IMR-90 (cell line): ENCODE measurements at regions not wholly inside any gene's neighbourhood (a gene's known extent, or its start where the extent isn't known, plus 50 kb on each side); places are given as distances from the start of the nearest gene placed in this dataset.

Experiments used
- ATAC-seq: fragments of 200-7000 bp; cut with Tn5 transposase; 2 replicates; pipeline ENCODE4 v1.9.1; 2020; ENCODE audit warnings: low read depth, mild to moderate bottlenecking, moderate library complexity
- BruUV-seq: library from RNA; stranded (reverse); fragments of 400-500 nt; replicated peaks from 2 replicates; lab custom pipeline; 2021; lab: Mats Ljungman, UMichigan
- CTCF ChIA-PET: fragments of 300-600 bp; formaldehyde crosslinking; extraction: SDS; loops from one replicate; lab custom pipeline; 2021; ENCODE audit warnings: antibody characterized with exemption; lab: Yijun Ruan, JAX
- POLR2A ChIA-PET: fragments of 300-600 bp; sonication (Branson Sonifier 250); formaldehyde crosslinking; loops from one replicate; lab custom pipeline; 2022; ENCODE audit warnings: antibody characterized with exemption; ENCODE audit not compliant: unreplicated experiment; lab: Charles Lee
- DNase-seq: peaks from one replicate; pipeline ENCODE4 v3.0.0; 2013
- H2AFZ ChIP-seq: replicated peaks from 2 replicates; pipeline ENCODE3; 2013; ENCODE audit warnings: low read length, mild to moderate bottlenecking; ENCODE audit not compliant: poor library complexity
- H2AK5ac ChIP-seq: 2 replicates; pipeline ENCODE4 v1.6.1; 2013; ENCODE audit warnings: low read depth, low read length, inconsistent platforms
- H2AK9ac ChIP-seq: replicated peaks from 2 replicates; pipeline ENCODE3; 2013; ENCODE audit warnings: mild to moderate bottlenecking, low read depth, low read length, moderate library complexity; ENCODE audit not compliant: poor library complexity
- H2BK120ac ChIP-seq: 2 replicates; pipeline ENCODE4 v1.6.1; 2013; ENCODE audit warnings: low read depth, low read length, inconsistent platforms
- H2BK15ac ChIP-seq: 3 replicates; pipeline ENCODE4 v1.6.1; 2013; ENCODE audit warnings: low read depth, low read length, inconsistent platforms
- H2BK20ac ChIP-seq: 2 replicates; pipeline ENCODE4 v1.6.1; 2013; ENCODE audit warnings: low read depth, mild to moderate bottlenecking, inconsistent platforms, low read length, moderate library complexity
- H2BK5ac ChIP-seq: 2 replicates; pipeline ENCODE4 v1.6.1; 2013; ENCODE audit warnings: mild to moderate bottlenecking, low read depth, low read length, inconsistent platforms; ENCODE audit not compliant: poor library complexity, severe bottlenecking
- H3K14ac ChIP-seq: replicated peaks from 2 replicates; pipeline ENCODE4 v1.6.1; 2013; ENCODE audit warnings: low read depth, low read length, inconsistent platforms
- H3K18ac ChIP-seq: 2 replicates; pipeline ENCODE4 v1.6.1; 2013; ENCODE audit warnings: low read depth, low read length, control low read depth
- H3K23ac ChIP-seq: 2 replicates; pipeline ENCODE4 v1.6.1; 2013; ENCODE audit warnings: low read depth, low read length, inconsistent platforms
- H3K27ac ChIP-seq: 2 replicates; pipeline ENCODE4 v1.5.1; 2013; ENCODE audit warnings: mild to moderate bottlenecking, control low read depth, low read length; ENCODE audit not compliant: insufficient read depth
- H3K27me3 ChIP-seq: 2 replicates; pipeline ENCODE4 v1.6.1; 2013; ENCODE audit warnings: low read length; ENCODE audit not compliant: control insufficient read depth, insufficient read depth
- H3K36me3 ChIP-seq: 2 replicates; pipeline ENCODE4 v1.6.1; 2013; ENCODE audit warnings: low read length, mixed read lengths; ENCODE audit not compliant: control insufficient read depth, insufficient read depth
- H3K4ac ChIP-seq: 2 replicates; pipeline ENCODE4 v1.6.1; 2013; ENCODE audit warnings: low read depth, low read length, inconsistent platforms
- H3K4me1 ChIP-seq: 2 replicates; pipeline ENCODE4 v1.6.1; 2013; ENCODE audit warnings: low read length, mixed read lengths; ENCODE audit not compliant: control insufficient read depth, insufficient read depth
- H3K4me2 ChIP-seq: 2 replicates; pipeline ENCODE4 v1.6.1; 2013; ENCODE audit warnings: low read depth, mild to moderate bottlenecking, control low read depth, low read length, moderate library complexity
- H3K4me3 ChIP-seq: 2 replicates; pipeline ENCODE4 v1.5.1; 2013; ENCODE audit warnings: low read depth, mild to moderate bottlenecking, control low read depth, low read length, moderate library complexity; ENCODE audit not compliant: insufficient read depth
- H3K56ac ChIP-seq: 2 replicates; pipeline ENCODE4 v1.6.1; 2013; ENCODE audit warnings: low read length, inconsistent platforms; ENCODE audit not compliant: insufficient read depth; ENCODE audit errors: extremely low read depth
- H3K79me1 ChIP-seq, 2 experiments: 2 replicates each; pipeline ENCODE4 v1.6.1; 2013; ENCODE audit warnings: low read length in 2 of 2, inconsistent platforms in 1 of 2, low read depth in 1 of 2
- H3K9ac ChIP-seq: 2 replicates; pipeline ENCODE4 v1.6.1; 2013; ENCODE audit warnings: low read depth, low read length, control low read depth
- H3K9me1 ChIP-seq: 2 replicates; pipeline ENCODE4 v1.6.1; 2013; ENCODE audit warnings: low read length, inconsistent platforms; ENCODE audit not compliant: insufficient read depth
- H3K9me3 ChIP-seq: 2 replicates; pipeline ENCODE4 v1.6.1; 2013; ENCODE audit warnings: low read length; ENCODE audit not compliant: control insufficient read depth, insufficient read depth
- H4K20me1 ChIP-seq: 2 replicates; pipeline ENCODE4 v1.6.1; 2013; ENCODE audit warnings: low read length, inconsistent platforms; ENCODE audit not compliant: insufficient read depth
- H4K5ac ChIP-seq: 2 replicates; pipeline ENCODE4 v1.6.1; 2013; ENCODE audit warnings: mild to moderate bottlenecking, low read depth, low read length, control low read depth
- H4K8ac ChIP-seq, 2 experiments: 2 replicates each; pipeline ENCODE4 v1.6.1; 2013; ENCODE audit warnings: low read depth in 2 of 2, low read length in 2 of 2, control low read depth in 1 of 2, inconsistent platforms in 1 of 2
- H4K91ac ChIP-seq: 2 replicates; pipeline ENCODE4 v1.6.1; 2013; ENCODE audit warnings: low read depth, low read length, inconsistent platforms; ENCODE audit not compliant: insufficient read depth
- CHD1 ChIP-seq: IDR thresholded peaks from 2 replicates; pipeline ENCODE4 v1.6.1; 2012; ENCODE audit warnings: low read depth, low read length, improper control_type of control experiment
- CTCF ChIP-seq: conservative IDR thresholded peaks from 2 replicates; pipeline ENCODE4 v1.5.1; 2012; ENCODE audit warnings: mild to moderate bottlenecking, low read depth, low read length, improper control_type of control experiment
- ELK1 ChIP-seq: fragments of 150-350 bp; IDR thresholded peaks from 2 replicates; pipeline ENCODE4 v1.6.1; 2016; ENCODE audit warnings: low read depth, mild to moderate bottlenecking, low read length, moderate library complexity, borderline replicate concordance
- FOS ChIP-seq: fragments of 150-350 bp; IDR thresholded peaks from 2 replicates; pipeline ENCODE4 v1.6.1; 2016; ENCODE audit warnings: low read depth, low read length
- MAFK ChIP-seq: IDR thresholded peaks from 2 replicates; pipeline ENCODE4 v1.6.1; 2012; ENCODE audit warnings: low read depth, low read length, improper control_type of control experiment
- MXI1 ChIP-seq: IDR thresholded peaks from 2 replicates; pipeline ENCODE4 v1.6.1; 2012; ENCODE audit warnings: low read depth, mild to moderate bottlenecking, low read length, moderate library complexity, borderline replicate concordance
- POLR2A ChIP-seq: IDR thresholded peaks from 2 replicates; pipeline ENCODE4 v1.6.1; 2012; ENCODE audit warnings: mild to moderate bottlenecking, low read depth, low read length
- RCOR1 ChIP-seq: IDR thresholded peaks from 2 replicates; pipeline ENCODE4 v1.6.1; 2012; ENCODE audit warnings: mild to moderate bottlenecking, low read length, improper control_type of control experiment; ENCODE audit not compliant: insufficient replicate concordance
- RFX5 ChIP-seq: IDR thresholded peaks from 2 replicates; pipeline ENCODE4 v1.8.0; 2012; ENCODE audit warnings: low read depth, mild to moderate bottlenecking, low read length, moderate library complexity
- SMC3 ChIP-seq: fragments of 150-350 bp; IDR thresholded peaks from 2 replicates; pipeline ENCODE4 v1.6.1; 2016; ENCODE audit warnings: low read depth, mild to moderate bottlenecking, antibody characterized with exemption, low read length, moderate library complexity
- USF2 ChIP-seq: fragments of 150-350 bp; IDR thresholded peaks from 2 replicates; pipeline ENCODE4 v1.6.1; 2017; ENCODE audit warnings: mild to moderate bottlenecking, antibody characterized with exemption, low read length, low read depth
- WGBS, 2 experiments: methylation state at CpG; one replicate each; pipeline versions ENCODE4 v1.1.5 to v1.1.7; 2013; ENCODE audit warnings: missing lambda C conversion rate in 2 of 2; ENCODE audit not compliant: insufficient read length in 1 of 2; ENCODE audit errors: extremely low coverage in 2 of 2; 5-methylcytosine and 5-hydroxymethylcytosine counted together
- dilution Hi-C: fragments of 300-500 bp; cut with HindIII; formaldehyde crosslinking; loops from one replicate; pipeline ENCODE4 v1.14.3; 2018; ENCODE audit warnings: low sequenced_read_pairs; ENCODE audit not compliant: unreplicated experiment
- in situ Hi-C: fragments of 300-500 bp; cut with MboI; formaldehyde crosslinking; loops from 3 replicates; pipeline ENCODE4 v1.14.3; 2019; ENCODE audit warnings: low sequenced_read_pairs, inconsistent platforms, mixed read lengths
- intact Hi-C: fragments of 100-400 bp; cut with micrococcal nuclease; formaldehyde crosslinking; loops from 2 replicates; pipeline ENCODE4 v1.10.0; 2022

- H3K9me3 ChIP-seq = peaks cover 19% of the 10 kb centered on the region
- H3K4me2 ChIP-seq = no peak overlapping the region
- TF ChIP-seq SMC3 = no peak
- TF ChIP-seq POLR2A = no peak
- TF ChIP-seq ELK1 = no peak
- TF ChIP-seq MAFK = no peak
- TF ChIP-seq RFX5 = no peak
- TF ChIP-seq FOS = no peak
- no peak for TF ChIP-seq MXI1
- no peak for TF ChIP-seq RCOR1
- no peak for TF ChIP-seq CHD1
- no peak for TF ChIP-seq CTCF
- no peak for TF ChIP-seq USF2
- no peak overlapping the region for H3K14ac ChIP-seq
- no peak overlapping the region for H2AFZ ChIP-seq
- dilution Hi-C loops = no loop called here
- H4K8ac ChIP-seq = no peak overlapping the region
- no CpG with 5 or more reads among the region's 1 CpG for WGBS, 2 experiments
- H3K27ac ChIP-seq = no peak overlapping the region
- BruUV-seq = no TSS peak
- no peak overlapping the region for H2AK9ac ChIP-seq
- no peak overlapping the region for H2BK15ac ChIP-seq
- no peak overlapping the region for H3K4ac ChIP-seq
- H2AK5ac ChIP-seq = no peak overlapping the region
- intact Hi-C loops = no loop called here
- H2BK120ac ChIP-seq = no peak overlapping the region
- H2BK20ac ChIP-seq = no peak overlapping the region
- H3K9me1 ChIP-seq = no peaks in the 10 kb centered on the region
- no peak overlapping the region for H3K23ac ChIP-seq
- no peaks in the 10 kb centered on the region for H3K27me3 ChIP-seq
- no peak overlapping the region for H3K9ac ChIP-seq
- no peak for DNase-seq
- no peaks in the 10 kb centered on the region for H3K79me1 ChIP-seq
- H4K5ac ChIP-seq = no peak overlapping the region
- no peak overlapping the region for H3K4me3 ChIP-seq
- H2BK5ac ChIP-seq = no peak overlapping the region
- H3K56ac ChIP-seq = no peak overlapping the region
- H3K36me3 ChIP-seq = no peaks in the 10 kb centered on the region
- ChIA-PET POLR2A (no interaction called here), CTCF (no interaction called here)
- no peak overlapping the region for H4K91ac ChIP-seq
- ATAC-seq = no peak
- H4K20me1 ChIP-seq = no peaks in the 10 kb centered on the region
- in situ Hi-C loops = no loop called here
- no peaks in the 10 kb centered on the region for H3K4me1 ChIP-seq
- no peak overlapping the region for H3K18ac ChIP-seq
Observed at GRCh38 chr14:105797546-105797945, 271.2 kb downstream of the TMEM121 start.
